HepG2 (cell line): ENCODE measurements at regions not wholly inside any gene's neighbourhood (a gene's known extent, or its start where the extent isn't known, plus 50 kb on each side); places are given as distances from the start of the nearest gene placed in this dataset.

Source experiments
- ATAC-seq: fragments of 200-7000 bp; cut with Tn5 transposase; 3 replicates; pipeline ENCODE4 v1.9.1; 2020; ENCODE audit warnings: mild to moderate bottlenecking, moderate library complexity
- BruUV-seq: library from RNA; stranded (reverse); fragments of 400-500 nt; replicated peaks from 2 replicates; lab custom pipeline; 2021; lab: Mats Ljungman, UMichigan
- CTCF ChIA-PET: fragments of 300-600 bp; formaldehyde crosslinking; extraction: SDS; loops from one replicate; lab custom pipeline; 2021; ENCODE audit warnings: low total read pairs, inconsistent platforms, low intra/inter-chr PET ratio; lab: Yijun Ruan, JAX
- POLR2A ChIA-PET: fragments of 350-600 bp; sonication (Branson Sonifier 250); formaldehyde crosslinking; loops from one replicate; lab custom pipeline; 2020; ENCODE audit warnings: antibody characterized with exemption, inconsistent platforms; lab: Yijun Ruan, JAX
- DNase-seq: peaks from one replicate; pipeline ENCODE4 v3.0.0-alpha.2; 2015; ENCODE audit warnings: low spot score
- FAIRE-seq: peaks from 3 replicates; lab custom pipeline; 2011; peaks lifted over from hg19 to GRCh38; lab: Jason Lieb, UNC
- H2AFZ ChIP-seq: one replicate; pipeline ENCODE4 v1.6.1; 2011; ENCODE audit warnings: low read length, inconsistent platforms
- H3K27ac ChIP-seq: fragments of 300-600 bp; 3 replicates; pipeline ENCODE4 v1.8.0; 2011; ENCODE audit warnings: mixed run types, mild to moderate bottlenecking, mixed read lengths, low read length, inconsistent platforms; ENCODE audit not compliant: insufficient read depth; ENCODE audit errors: extremely low read length
- H3K27me3 ChIP-seq, 2 experiments: fragments of 200-600 bp in 1 of 2; 2 replicates in 1 of 2; 3 replicates in 1 of 2; pipeline versions ENCODE4 v1.6.0 to v1.8.0; 2011; ENCODE audit warnings: low read length in 2 of 2, mild to moderate bottlenecking in 2 of 2, moderate library complexity in 2 of 2, inconsistent platforms in 1 of 2; ENCODE audit not compliant: insufficient read depth in 2 of 2, control insufficient read depth in 1 of 2
- H3K36me3 ChIP-seq, 2 experiments: fragments of 200-600 bp in 1 of 2; replicated peaks in 1 of 2; 2 replicates in 1 of 2; 3 replicates in 1 of 2; pipeline versions ENCODE4 v1.5.1 to v1.8.0; 2011; ENCODE audit warnings: low read length in 2 of 2, inconsistent platforms in 1 of 2; ENCODE audit not compliant: insufficient read depth in 2 of 2, control insufficient read depth in 1 of 2
- H3K4me1 ChIP-seq: 2 replicates; pipeline ENCODE4 v1.5.1; 2012; ENCODE audit warnings: low read length, inconsistent platforms; ENCODE audit not compliant: insufficient read depth
- H3K4me2 ChIP-seq: 2 replicates; pipeline ENCODE4 v1.6.0; 2011; ENCODE audit warnings: low read depth, low read length, inconsistent platforms
- H3K4me3 ChIP-seq, 3 experiments: fragments of 200-600 bp in 1 of 3; sonication (generic), shearing (Covaris generic) in 1 of 3; replicated peaks in 1 of 3; 2 replicates each; pipeline ENCODE4 v1.5.1; 2011 to 2016; ENCODE audit warnings: low read length in 3 of 3, inconsistent platforms in 2 of 3, low read depth in 2 of 3, mild to moderate bottlenecking in 2 of 3, control low read depth in 1 of 3, mixed read lengths in 1 of 3; ENCODE audit not compliant: insufficient read depth in 1 of 3
- H3K79me2 ChIP-seq: one replicate; pipeline ENCODE4 v1.6.1; 2011; ENCODE audit warnings: low read length, inconsistent platforms; ENCODE audit not compliant: insufficient read depth
- H3K9ac ChIP-seq: 2 replicates; pipeline ENCODE4 v1.6.0; 2011; ENCODE audit warnings: mild to moderate bottlenecking, low read depth, low read length, inconsistent platforms; ENCODE audit not compliant: insufficient read depth
- H3K9me3 ChIP-seq: 2 replicates; pipeline ENCODE4 v1.5.1; 2012; ENCODE audit warnings: mild to moderate bottlenecking, low read length
- H4K20me1 ChIP-seq: 2 replicates; pipeline ENCODE4 v1.6.0; 2011; ENCODE audit warnings: inconsistent platforms, mild to moderate bottlenecking, low read length, moderate library complexity; ENCODE audit not compliant: insufficient read depth
- AKNA ChIP-seq: sonication (generic); formaldehyde crosslinking; IDR thresholded peaks from 2 replicates; pipeline ENCODE4 v1.4.0; 2020; ENCODE audit warnings: missing genetic modification reagents, borderline replicate concordance
- ARID3A ChIP-seq: IDR thresholded peaks from 2 replicates; pipeline ENCODE4 v1.6.1; 2012; ENCODE audit warnings: low read depth, low read length, improper control_type of control experiment
- ASH2L ChIP-seq: fragments of 300-600, 200-600 bp; sonication (generic); IDR thresholded peaks from 2 replicates; pipeline ENCODE4 v1.7.0; 2017; ENCODE audit warnings: low read depth, mild to moderate bottlenecking, moderate library complexity, mixed read lengths, low read length; ENCODE audit not compliant: insufficient read length
- CEBPG ChIP-seq: IDR thresholded peaks from 2 replicates; pipeline ENCODE4 v1.6.1; 2016
- GMEB1 ChIP-seq: sonication (generic); formaldehyde crosslinking; IDR thresholded peaks from 2 replicates; pipeline ENCODE4 v1.5.1; 2020; ENCODE audit warnings: missing genetic modification reagents, mild to moderate bottlenecking, borderline replicate concordance
- KLF12 ChIP-seq: sonication (generic); formaldehyde crosslinking; IDR thresholded peaks from 2 replicates; pipeline ENCODE4 v1.4.0; 2020; ENCODE audit warnings: missing genetic modification reagents, borderline replicate concordance
- MTA3 ChIP-seq: sonication (generic); formaldehyde crosslinking; IDR thresholded peaks from 2 replicates; pipeline ENCODE4 v1.4.0; 2020; ENCODE audit warnings: missing genetic modification reagents
- POGZ ChIP-seq: sonication (generic); formaldehyde crosslinking; IDR thresholded peaks from 2 replicates; pipeline ENCODE4 v1.4.0; 2020; ENCODE audit warnings: mild to moderate bottlenecking, missing genetic modification reagents
- ZNF572 ChIP-seq: sonication (generic); formaldehyde crosslinking; IDR thresholded peaks from 2 replicates; pipeline ENCODE4 v1.5.1; 2020; ENCODE audit warnings: mild to moderate bottlenecking, missing genetic modification reagents
- ZNF713 ChIP-seq: sonication (generic); formaldehyde crosslinking; IDR thresholded peaks from 2 replicates; pipeline ENCODE4 v1.4.0; 2020; ENCODE audit warnings: mild to moderate bottlenecking, missing genetic modification reagents
- WGBS: methylation state at CpG from one replicate; pipeline ENCODE4 v1.1.6; 2017; ENCODE audit warnings: low lambda C conversion rate; 5-methylcytosine and 5-hydroxymethylcytosine counted together
- in situ Hi-C: cut with HindIII; loops from 2 replicates; pipeline ENCODE4 v1.10.0; 2017; ENCODE audit warnings: low pct_unique_long_range_greater_than_20kb; ENCODE audit not compliant: extremely low pct_ligation_motif_present
- intact Hi-C: fragments of 100-400 bp; cut with micrococcal nuclease; formaldehyde crosslinking; loops from one replicate; pipeline ENCODE4 v1.10.0; 2022; ENCODE audit not compliant: unreplicated experiment

GRCh38 chrX:20803971-20804370 is 537.3 kb upstream of the RPS6KA3 start:
- ChIA-PET CTCF (no interaction called here), POLR2A (no interaction called here)
- WGBS, result 0% methylated on average over 1 of the region's 1 CpG
- Histone ChIP-seq H3K4me3 (no peak overlapping the region), H3K27ac (no peak overlapping the region), H3K27me3 (no peaks in the 10 kb centered on the region), H3K4me2 (no peak overlapping the region), H3K79me2 (no peaks in the 10 kb centered on the region), H3K9ac (no peak overlapping the region), H4K20me1 (no peaks in the 10 kb centered on the region), H3K36me3 (no peaks in the 10 kb centered on the region), H3K4me1 (no peaks in the 10 kb centered on the region), H2AFZ (no peak overlapping the region), H3K9me3 (no peaks in the 10 kb centered on the region)
- DNase-seq (no peak), ATAC-seq (no peak), FAIRE-seq (no peak)
- TF ChIP-seq GMEB1 (CRISPR knock-in tag) (no peak), CEBPG (CRISPR knock-in tag) (no peak), ASH2L (no peak), MTA3 (CRISPR knock-in tag) (no peak), ARID3A (no peak), POGZ (CRISPR knock-in tag) (no peak), KLF12 (no peak), AKNA (CRISPR knock-in tag) (no peak), ZNF572 (CRISPR knock-in tag) (no peak), ZNF713 (no peak)
- in situ Hi-C loops (no loop called here), intact Hi-C loops (no loop called here)
- no TSS peak for BruUV-seq
